ENCODE measurements at regions not wholly inside any gene's neighbourhood (a gene's known extent, or its start where the extent isn't known, plus 50 kb on each side); places are given as distances from the start of the nearest gene placed in this dataset.
"Not testable (repeated sequence)": the region's sequence is repeated elsewhere in the genome, so short reads cannot be mapped to it uniquely, and the experiment has no call there.

DNA sequence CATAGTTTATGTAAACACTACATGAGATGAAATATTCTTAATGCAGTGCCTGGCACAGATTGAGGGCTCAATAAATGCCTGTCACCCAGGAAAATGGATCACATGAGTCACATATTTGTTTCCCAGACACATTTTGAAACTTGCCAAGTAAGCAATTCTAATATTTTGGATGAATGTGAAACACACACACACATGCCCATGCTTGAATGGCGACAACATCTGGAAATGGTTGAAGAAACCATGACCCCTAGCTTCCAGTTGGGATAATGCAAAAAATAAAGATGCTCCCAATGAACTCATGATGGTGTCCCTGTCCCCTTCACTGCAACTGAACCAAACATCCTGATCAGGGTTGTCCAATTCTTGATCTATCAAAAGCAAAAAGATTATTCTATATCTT is 797.3 kb downstream of the XPNPEP1 start:
- in situ Hi-C loops (cut with MboI; ENCODE audit: low sequenced_read_pairs): no loop called here

DNA sequence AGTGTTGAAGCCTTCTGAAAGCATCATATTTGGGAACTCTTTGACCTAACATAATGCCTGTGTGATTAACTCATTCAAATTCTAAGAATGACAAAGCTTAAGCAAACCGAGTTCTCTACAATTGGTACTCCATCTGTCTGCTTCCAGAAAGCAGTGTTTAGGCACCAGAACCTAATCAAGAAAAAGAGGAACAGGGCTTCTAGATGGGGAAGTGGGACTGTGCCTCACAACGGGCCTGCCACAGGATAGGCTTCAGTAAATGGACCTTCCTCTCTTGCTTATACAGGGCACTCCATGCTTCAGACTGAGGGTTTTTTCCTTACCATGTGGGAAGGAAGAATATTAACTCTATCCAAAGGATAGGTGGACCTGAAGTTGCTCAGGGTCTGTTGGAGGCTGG is 808.1 kb downstream of the XPNPEP1 start:
- in situ Hi-C loops (cut with MboI; ENCODE audit: low sequenced_read_pairs): no loop called here

DNA sequence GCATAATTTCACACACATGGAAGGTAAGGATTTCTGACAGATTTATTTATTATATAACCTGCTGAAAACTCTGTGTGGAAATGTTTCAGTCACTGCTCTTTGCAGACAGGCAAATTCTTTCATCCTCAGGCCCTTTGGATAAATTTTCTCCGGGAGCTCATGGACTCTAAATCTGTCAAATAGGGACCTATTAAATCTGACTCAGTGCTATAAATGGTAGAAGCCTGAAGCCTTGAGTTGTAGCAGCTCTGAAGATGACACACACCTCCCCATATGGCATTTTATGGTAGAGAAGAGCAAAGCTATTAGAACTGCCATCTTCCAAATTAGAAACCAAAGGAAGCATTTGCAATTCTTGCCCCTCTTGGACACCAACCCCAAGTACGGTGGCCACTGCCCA is 808.7 kb downstream of the XPNPEP1 start:
- in situ Hi-C loops (cut with MboI; ENCODE audit: low sequenced_read_pairs): no loop called here

DNA sequence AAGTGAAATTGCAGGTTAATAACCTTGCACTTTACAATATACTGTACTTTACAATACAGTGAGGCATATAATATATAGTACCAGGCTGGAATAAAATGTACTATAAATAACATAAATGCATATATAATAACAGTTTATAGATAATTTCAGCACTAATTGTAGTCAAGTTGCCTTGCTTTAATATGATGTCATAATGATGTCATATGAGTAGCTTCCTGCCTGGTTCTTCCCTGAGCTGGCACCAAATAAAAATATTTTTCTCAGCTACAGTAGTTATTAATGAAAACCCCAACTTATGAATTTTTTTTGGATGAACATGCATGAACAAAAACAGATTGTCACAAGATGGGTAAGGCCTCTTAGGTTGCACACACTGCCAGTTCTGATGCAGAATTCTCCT is 816.7 kb downstream of the XPNPEP1 start:
- in situ Hi-C loops (cut with MboI; ENCODE audit: low sequenced_read_pairs): no loop called here

DNA sequence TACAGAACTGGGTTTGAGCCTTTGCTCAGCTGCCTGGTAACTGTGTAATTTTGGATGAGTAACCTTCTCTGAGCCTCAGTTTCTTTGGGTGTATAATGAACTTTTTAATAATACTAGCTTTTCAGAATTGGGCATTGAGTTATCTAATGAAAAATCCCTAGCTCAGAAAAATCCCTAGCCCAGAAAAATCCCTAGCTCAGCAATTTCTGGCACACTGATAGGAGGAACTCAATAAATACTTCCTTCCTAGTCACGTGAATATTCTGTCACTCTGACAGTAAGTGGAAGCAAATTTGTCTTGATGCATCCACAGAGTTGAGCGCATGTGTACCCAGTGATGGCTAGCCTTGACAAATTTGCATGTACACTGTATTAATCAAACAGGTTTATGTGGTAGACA is 817.6 kb downstream of the XPNPEP1 start:
- in situ Hi-C loops (cut with MboI; ENCODE audit: low sequenced_read_pairs): no loop called here

DNA sequence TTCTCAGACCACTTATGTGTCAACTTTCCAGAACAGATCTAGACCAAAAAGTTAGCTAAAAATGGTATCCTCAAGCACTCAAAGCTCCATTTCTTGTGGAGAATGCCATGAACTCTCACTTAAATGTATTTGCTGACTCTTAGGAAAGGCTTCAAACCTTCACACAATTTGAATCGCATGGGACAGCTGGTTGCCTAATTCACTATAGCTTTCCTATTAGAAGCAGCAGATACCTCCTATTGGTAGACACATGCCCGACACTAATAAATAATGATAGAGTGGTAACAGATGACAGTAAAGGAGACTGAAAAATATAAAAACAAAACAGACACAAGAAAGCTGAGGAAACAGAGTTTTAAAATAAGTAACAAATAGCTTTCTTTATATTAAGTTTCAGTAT is 818.5 kb downstream of the XPNPEP1 start:
- in situ Hi-C loops (cut with MboI; ENCODE audit: low sequenced_read_pairs): no loop called here

DNA sequence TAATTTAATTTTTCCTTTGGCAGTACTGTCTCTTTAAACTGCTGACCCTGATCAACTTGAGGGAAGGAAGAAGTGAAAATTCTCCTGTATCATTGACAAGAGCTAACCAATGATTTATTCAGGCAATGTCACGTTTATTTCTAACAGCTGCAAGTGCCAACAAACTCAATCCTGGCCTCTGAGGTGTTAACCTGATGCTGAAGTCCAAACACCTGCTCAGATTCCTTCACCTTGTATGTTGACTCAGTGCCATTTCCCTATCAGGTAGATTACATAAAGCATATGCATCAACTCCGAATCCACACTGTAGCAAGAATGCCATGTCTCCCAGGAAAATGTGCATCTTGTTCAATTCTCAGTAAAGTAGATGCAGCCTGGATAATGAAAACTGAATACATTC is 820.0 kb downstream of the XPNPEP1 start:
- in situ Hi-C loops (cut with MboI; ENCODE audit: low sequenced_read_pairs): no loop called here

DNA sequence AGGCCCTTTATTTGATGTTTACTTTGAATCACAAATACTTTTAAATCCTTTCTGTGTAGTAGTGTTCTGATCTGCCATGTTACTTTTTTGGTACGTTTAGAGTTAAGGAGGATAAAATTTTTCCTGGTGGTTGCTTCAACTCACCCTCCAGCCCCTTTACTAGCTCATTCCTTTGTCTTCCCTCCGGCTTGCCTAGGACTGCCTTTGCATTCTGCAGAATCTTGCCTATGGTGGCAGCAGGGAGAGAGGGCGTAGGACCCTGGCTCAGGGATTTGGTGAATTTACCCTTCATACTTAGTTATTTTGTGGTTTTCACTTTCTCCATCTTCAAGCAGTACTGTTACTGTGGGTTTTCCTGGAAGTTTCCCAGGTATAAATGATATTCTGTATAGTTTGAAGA is 833.5 kb downstream of the XPNPEP1 start:
- in situ Hi-C loops (cut with MboI; ENCODE audit: low sequenced_read_pairs): no loop called here

DNA sequence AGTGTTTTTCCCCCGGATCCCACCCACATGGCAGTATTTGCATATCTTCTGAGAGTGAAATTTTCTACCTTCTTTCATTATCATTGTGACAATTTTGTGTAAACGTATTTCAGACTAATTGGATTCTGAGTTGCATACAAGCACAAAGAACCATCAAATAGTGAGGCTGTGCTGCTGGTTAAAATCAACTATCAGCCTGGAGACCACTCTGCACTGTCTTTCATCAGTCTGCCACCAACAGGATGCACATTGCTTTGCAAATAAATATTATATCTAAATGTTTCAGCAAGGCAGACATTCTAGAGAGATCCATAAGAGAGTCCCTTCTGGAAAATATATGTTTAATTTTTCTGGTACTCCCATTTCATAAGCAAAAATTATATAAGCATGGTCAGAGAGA is 851.8 kb downstream of the XPNPEP1 start:
- in situ Hi-C loops (cut with MboI; ENCODE audit: low sequenced_read_pairs): no loop called here

DNA sequence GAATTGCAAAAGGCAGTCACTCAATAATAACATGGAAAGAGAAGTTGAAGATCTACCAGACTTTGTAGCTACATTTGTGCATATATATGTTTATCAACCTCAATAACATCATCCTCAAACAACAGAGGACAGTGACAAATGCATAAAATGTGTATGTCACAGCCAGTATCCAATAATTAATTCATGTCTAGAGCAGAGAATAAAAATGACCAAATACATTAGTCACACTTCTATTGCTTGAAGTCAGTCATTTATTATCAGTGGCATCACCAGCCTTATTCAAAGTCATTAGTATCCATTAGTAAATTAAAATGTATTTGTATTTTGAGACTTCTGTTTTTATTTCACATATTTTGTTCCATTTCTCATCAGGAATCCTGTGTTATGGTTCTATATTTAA is 852.8 kb downstream of the XPNPEP1 start:
- in situ Hi-C loops (cut with MboI; ENCODE audit: low sequenced_read_pairs): no loop called here

DNA sequence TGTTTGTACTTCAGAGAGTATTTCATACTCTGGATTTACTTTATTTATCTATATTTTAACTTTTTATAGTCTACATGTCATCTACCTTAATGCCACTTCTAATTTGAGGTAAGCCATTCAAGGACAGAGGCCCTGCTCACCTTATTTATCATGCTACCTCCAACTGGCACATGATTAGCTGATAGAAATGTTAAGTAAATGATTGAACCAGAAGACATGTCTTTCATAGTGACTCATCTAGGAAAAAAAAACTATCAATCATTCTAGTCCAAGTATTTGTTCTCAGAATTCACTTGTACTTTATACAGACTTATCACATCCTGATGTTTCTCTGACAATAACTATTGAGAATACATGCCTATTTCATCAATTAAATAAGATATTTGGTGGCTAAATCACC is 856.3 kb downstream of the XPNPEP1 start:
- in situ Hi-C loops (cut with MboI; ENCODE audit: low sequenced_read_pairs): no loop called here

DNA sequence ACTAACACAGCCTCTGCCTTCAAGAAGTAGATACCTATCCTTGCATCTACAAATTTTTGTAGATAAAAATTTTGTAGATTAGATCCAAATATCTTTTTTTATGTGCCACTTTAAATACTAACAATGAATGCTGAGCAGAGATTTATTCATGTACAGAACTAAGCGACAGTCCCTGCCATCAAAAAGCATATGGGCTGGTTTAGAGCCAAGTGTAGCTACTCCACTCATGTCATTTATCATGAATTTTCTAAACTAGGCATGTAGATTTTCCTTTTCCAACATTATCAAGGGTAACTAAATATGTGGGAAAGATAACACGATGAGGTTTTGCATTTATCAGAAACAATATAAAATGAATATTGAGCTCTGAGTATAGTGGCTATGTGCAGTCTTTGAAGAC is 857.5 kb downstream of the XPNPEP1 start:
- in situ Hi-C loops (cut with MboI; ENCODE audit: low sequenced_read_pairs): no loop called here

DNA sequence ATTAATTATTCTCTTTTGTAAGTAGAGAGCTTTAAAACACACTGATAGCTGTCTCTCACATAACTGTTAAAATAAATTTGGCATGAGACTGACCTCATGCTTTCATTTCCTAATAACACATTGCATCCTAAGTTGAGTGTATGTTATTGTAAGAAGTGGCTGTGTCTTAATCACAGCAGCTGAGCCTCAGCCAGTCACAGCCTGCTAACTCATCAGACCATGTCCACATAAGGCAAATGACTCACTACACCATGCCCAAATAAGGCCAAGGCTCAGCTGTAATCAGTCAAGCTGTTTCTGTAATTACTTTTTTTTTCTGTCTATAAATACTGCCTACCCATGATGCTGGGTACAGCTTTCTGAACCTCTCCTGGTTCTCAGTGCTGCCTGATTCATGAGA is 860.9 kb downstream of the XPNPEP1 start:
- in situ Hi-C loops (cut with MboI; ENCODE audit: low sequenced_read_pairs): no loop called here

DNA sequence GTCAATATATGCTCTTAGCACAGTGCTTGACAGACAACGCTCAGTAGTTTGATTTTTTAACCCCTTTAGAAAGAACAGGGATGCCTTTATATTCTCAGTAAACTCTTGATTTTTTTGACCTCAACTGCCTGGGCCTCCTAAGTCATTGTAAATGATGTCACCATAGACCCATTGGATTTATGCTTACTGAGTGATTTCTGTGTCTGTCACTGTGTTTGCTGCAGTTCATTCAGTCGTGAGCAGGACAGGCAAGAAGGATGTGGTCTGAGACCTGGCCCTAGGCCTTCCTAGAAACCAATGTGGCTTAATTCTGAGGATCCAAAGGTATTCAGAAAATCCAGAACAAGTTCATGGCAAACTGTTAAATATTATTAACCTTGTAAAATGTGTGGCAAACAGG is 868.1 kb downstream of the XPNPEP1 start:
- in situ Hi-C loops (cut with MboI; ENCODE audit: low sequenced_read_pairs): no loop called here

DNA sequence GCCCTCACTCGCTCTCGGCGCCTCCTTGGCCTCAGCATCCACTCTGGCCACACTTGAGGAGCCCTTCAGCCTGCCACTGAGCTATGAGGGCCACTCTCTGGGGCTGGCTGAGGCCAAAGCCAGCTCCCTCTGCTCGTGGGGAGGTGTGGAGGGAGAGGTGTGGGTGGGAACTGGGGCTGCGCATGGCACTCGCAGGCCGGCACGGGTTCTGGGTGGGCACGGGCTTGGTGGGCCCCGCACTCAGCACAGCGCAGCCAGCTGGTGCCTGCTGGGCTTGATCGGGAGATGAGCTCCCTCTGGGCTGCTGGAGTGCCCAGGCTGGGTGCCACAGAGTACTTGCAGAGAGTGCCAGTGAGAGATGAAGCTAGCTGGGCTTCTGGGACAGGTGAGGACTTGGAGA is 875.5 kb downstream of the XPNPEP1 start:
- in situ Hi-C loops (cut with MboI; ENCODE audit: low sequenced_read_pairs): no loop called here

DNA sequence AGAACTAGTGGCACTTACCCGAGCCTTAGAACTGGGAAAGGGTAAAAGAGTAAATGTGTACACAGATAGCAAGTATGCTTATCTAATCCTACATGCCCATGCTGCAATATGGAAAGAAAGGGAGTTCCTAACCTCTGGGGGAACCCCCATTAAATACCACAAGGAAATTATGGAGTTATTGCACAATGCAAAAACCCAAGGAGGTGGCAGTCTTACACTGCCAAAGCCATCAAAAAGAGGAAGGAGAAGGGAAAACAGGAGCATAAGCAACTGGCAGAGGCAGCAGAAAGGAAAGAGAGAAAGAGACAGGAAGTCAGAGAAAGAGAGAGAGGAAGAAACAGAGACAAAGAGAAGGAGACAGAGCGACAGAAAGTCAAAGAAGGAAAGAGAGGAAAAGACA is 876.9 kb downstream of the XPNPEP1 start:
- in situ Hi-C loops (cut with MboI; ENCODE audit: low sequenced_read_pairs): not testable (repeated sequence)

DNA sequence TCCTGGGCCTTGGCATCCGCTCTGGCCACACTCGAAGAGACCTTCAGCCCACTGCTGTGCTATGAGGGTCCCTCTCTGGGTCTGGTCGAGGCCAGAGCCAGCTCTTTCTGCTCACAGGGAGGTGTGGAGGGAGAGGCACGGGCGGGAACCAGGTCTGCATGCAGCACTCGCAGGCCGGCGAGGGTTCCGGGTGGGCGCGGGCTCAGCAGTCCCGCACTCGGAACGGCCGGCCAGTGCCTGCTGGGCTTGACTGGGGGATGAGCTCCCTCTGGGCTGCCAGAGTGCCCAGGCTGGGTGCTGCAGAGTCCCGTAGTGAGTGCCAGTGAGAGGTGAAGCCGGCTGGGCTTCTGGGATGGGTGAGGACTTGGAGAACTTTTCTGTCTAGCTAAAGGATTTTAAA is 882.7 kb downstream of the XPNPEP1 start:
- in situ Hi-C loops (cut with MboI; ENCODE audit: low sequenced_read_pairs): no loop called here

DNA sequence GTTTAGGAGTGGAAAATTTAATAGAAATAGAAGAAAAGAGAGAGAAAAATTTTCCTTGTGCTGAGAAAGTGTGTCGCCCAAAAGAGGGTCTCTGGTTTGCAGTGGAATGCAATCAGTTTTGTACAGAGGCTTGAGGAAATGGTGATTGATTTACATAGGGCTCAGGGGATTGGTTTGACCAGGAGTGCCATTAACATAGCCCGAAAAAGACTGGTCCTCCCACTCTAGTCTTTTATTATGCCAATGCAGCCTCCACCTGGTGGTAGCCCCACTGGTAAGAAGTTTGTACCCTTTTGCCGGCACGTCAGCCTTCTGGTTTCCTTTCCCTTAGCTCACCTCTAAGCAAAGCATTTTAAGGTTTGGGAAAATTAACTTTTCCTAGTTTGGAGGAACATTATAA is 885.3 kb downstream of the XPNPEP1 start:
- in situ Hi-C loops (cut with MboI; ENCODE audit: low sequenced_read_pairs): no loop called here

DNA sequence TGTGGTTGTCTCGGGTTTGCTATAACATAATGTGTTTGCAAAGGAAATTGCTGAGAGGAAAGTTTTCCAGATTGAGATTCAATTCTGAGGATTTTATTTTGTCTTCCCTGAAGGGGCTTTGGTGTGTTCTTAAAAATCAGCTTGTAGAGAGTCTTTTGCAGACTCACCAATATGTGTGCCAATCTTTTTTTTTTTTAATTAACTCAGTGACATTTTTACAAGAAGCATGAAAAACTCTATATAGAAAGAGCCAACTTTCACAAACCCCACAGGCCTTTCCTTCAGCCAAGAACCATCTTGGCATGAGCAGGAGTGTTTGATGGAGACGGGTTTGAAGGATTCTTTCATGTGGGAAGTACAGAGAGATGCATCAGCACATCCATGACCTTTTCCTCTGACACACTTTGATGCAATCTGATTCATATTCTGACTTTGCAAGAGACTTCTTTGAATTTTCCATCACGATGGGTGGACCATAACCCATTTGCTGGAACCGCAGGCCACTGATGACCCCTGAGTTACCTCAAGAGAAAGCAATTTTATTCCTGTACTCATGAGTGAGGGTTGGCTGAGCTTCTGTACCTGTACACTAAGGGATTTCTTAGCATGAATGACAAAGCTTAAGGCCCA is 892.6 kb downstream of the XPNPEP1 start:
- in situ Hi-C loops (cut with MboI; ENCODE audit: low sequenced_read_pairs): no loop called here

DNA sequence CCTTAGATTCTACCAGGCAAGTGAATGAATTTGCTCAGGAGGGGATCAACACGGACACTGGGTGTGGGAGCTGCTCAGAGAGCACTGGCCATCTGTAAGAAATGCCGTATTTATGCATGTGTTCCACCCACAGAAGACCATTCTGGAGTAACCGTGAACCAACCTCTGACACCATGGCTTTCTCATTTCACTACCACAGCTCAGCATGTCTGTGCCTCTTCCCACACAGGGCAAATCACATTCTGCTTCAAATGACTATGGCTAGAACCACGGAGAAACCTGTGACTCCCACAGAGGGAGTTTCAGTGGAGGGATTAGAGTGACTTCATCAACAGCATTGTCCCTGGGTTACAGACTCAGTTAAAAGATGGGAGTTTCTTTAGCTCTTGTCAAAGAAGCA is 893.4 kb downstream of the XPNPEP1 start:
- in situ Hi-C loops (cut with MboI; ENCODE audit: low sequenced_read_pairs): no loop called here

DNA sequence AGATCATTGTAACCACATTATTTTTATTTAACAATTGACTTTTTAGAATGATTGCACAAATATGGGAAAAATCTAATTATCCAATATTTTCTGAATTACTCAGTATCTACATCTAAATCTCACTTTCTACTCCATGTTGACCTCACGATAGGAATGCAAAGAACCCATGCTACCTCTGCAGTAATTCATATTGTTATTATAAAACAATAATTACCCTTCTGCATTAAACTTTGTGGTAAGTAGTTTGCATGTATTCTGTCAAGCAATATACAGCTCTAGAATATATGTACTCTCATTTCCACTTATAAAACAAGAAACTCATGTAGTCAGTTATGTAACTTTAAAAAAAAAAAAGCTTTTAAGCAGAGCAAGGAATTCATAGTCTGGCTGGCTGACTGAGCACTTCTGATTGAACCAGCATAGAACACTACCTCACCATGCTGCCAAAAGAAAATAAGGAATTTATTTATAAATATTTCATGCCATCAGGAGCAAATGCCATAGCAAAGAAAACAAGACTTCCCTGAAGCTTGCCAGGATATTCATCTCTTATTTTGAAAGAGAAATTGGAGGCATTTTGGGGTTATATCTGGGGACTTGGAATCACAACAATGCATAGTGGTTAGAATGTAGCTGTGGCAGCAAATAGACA is 895.7 kb downstream of the XPNPEP1 start:
- in situ Hi-C loops (cut with MboI; ENCODE audit: low sequenced_read_pairs): no loop called here

DNA sequence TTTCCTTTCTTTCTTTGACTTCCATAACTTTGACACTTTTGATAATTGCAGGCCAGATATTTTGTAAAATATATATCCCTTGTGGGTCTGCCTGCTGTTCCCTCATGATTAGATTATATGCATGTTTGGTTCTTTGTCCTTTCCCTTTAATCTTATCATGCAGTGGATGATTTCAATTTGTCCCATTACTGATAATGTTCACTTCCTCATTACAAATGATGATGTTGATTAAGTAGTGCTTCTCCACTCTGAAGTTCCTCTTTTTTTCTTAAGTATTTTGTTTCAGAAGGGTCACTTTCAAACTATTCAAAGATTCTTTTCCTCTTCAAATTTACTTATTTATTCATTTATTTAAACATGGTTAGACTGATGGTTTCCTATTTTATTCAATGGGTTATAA is 898.1 kb downstream of the XPNPEP1 start:
- in situ Hi-C loops (cut with MboI; ENCODE audit: low sequenced_read_pairs): no loop called here

DNA sequence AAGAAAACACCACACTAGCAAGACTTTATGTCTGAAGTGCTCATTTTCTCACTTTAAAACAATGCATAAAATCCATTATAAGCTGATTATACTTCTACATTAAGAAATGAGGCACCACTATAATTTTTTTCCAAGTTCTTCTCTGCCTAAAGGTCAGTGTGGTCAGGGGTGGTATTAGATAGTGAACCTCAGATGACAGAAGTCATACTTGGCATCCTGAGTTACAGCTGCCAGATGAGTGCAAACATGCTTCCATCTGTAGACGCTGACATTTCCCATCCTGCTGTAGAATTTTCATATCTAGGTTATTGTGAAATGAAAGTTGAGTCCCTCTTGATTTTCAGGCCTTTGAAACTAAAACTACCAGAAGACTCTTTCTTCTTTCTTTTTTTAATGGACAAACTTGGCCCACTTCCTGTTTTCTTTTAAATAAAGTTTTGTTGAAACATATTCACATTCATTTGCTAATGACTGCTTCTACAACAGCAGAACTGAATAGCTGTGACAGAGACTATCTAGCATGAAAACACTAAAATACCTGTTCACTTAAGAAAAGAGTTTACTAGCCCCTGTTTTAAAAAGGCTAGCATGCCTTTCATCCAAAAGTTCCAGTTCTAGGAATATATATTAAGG is 900.8 kb downstream of the XPNPEP1 start:
- in situ Hi-C loops (cut with MboI; ENCODE audit: low sequenced_read_pairs): no loop called here

Measured in HL-60/S4 treated with phorbol 12-myristate 13-acetate at 8.2 ng/mL for 4 days and 3 days (cell line).